ENCODE measurements at regions not wholly inside any gene's neighbourhood (a gene's known extent, or its start where the extent isn't known, plus 50 kb on each side); places are given as distances from the start of the nearest gene placed in this dataset.
"Not testable (repeated sequence)": the region's sequence is repeated elsewhere in the genome, so short reads cannot be mapped to it uniquely, and the experiment has no call there.

GRCh38 chr20:29320216-29320949 is 1937.1 kb upstream of the DEFB115 start:
- DNase-seq: not testable (repeated sequence)

- DNase-seq: not testable (repeated sequence)
Observed at GRCh38 chr20:29323631-29324515, 1933.6 kb upstream of the DEFB115 start.

- DNase-seq: not testable (repeated sequence)
Observed at GRCh38 chr20:29324516-29325303, 1932.8 kb upstream of the DEFB115 start.

DNA sequence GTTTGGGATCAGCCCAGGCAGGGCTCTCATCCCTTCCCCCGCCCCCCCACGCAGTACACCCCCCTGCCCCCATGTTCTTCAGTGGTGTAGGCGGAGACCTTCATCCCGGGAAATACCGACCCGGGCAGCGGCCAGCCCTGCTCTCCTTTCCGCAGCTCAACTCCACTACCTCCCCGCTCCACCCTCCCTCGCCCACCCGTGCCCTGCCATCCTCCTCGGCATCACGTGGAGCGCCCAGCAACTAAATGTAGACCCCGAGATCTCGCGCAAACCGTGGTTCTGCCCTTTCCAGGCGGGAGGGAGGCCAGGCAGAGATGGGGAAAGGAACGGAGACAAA is 1932.2 kb upstream of the DEFB115 start:
- DNase-seq: no peak

- DNase-seq: not testable (repeated sequence)
Observed at GRCh38 chr20:29325781-29326180, 1931.7 kb upstream of the DEFB115 start.

GRCh38 chr20:29326376-29327070 is 1930.9 kb upstream of the DEFB115 start:
- no peak for DNase-seq

- DNase-seq: peak in 1 of 2 donors; percentile 33
Observed at GRCh38 chr20:29327600-29328420, 1929.7 kb upstream of the DEFB115 start.

- not testable (repeated sequence) for DNase-seq
Observed at GRCh38 chr20:29330429-29331115, 1926.9 kb upstream of the DEFB115 start.

DNA sequence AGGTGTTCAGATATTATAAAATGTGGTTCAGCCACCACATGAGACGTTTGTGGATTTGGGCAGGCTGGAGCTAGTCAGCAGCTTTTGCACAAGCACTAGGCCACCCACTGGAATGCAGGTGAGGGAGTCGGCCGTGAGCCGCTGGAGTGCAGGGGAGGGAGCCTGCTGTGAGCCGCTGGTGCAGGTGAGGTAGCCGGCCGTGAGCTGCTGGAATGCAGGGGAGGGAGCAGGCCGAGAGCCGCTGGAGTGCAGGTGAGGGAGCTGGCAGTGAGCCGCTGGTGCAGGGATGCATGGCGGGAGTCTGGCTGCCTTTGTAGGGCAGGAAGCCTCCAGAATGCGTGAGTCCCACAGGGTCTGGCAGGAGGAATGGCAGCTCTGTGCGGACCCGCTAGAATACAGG is 1907.6 kb upstream of the DEFB115 start:
- DNase-seq: no peak

DNA sequence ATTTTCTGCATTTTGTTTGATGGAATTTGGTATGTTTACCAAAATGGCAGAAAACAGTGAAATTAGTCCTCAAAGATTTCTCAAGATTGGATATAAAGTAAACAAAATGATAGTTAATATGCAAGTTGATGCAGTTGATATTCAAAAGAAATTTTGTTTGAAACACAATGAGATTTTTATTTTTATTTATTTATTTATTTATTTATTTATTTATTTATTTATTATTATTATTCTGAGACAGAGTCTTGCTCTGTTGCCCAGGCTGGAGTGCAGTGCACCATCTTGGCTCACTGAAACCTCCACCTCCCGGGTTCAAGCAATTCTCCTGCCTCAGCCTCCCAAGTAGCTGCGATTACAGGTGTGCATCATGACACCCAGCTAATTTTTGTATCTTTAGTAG is 1881.5 kb upstream of the DEFB115 start:
- DNase-seq: not testable (repeated sequence)

DNA sequence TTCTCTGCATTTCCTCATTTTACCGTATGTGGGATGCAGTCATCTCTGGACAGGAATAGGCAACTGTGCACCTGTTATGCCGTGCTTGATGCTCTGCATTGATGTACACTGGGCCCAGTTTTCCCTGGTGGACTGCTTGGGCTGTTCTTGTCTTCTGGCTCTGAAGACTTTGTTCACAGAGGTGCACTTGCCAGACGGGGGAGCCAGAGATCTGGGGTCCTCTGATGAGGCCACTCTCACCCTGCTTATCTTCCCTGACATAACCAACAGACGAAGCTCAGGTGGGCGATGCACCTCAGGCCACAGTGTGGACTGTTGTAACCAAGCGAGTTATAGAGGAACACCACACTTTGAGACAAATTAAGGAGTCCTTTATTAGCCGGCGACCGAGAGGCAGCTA is 1864.6 kb upstream of the DEFB115 start:
- DNase-seq: not testable (repeated sequence)

- no peak for DNase-seq
Observed at GRCh38 chr20:29408034-29408695, 1849.3 kb upstream of the DEFB115 start.

DNA sequence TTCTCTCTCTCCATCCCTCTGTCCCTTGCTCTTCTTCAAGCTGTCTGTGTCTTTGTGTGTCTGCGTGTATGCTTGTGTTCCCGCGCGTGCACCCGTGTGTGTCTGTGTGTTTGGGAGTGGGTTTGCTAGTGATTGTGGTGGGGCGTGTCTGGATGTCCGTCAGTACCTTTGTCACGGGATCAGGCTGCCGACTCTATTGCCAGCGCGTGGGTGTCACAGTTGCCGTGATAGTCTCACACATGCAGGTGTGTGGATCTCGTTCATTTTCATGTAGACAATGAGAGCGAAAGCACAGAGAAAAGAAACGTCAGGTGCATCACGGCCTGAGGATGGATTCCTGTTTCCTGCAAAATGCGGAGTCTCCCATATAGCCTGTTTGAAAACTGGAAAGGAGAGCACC is 1848.8 kb upstream of the DEFB115 start:
- DNase-seq: not testable (repeated sequence)

- not testable (repeated sequence) for DNase-seq
Observed at GRCh38 chr20:29409160-29409689, 1848.2 kb upstream of the DEFB115 start.

DNA sequence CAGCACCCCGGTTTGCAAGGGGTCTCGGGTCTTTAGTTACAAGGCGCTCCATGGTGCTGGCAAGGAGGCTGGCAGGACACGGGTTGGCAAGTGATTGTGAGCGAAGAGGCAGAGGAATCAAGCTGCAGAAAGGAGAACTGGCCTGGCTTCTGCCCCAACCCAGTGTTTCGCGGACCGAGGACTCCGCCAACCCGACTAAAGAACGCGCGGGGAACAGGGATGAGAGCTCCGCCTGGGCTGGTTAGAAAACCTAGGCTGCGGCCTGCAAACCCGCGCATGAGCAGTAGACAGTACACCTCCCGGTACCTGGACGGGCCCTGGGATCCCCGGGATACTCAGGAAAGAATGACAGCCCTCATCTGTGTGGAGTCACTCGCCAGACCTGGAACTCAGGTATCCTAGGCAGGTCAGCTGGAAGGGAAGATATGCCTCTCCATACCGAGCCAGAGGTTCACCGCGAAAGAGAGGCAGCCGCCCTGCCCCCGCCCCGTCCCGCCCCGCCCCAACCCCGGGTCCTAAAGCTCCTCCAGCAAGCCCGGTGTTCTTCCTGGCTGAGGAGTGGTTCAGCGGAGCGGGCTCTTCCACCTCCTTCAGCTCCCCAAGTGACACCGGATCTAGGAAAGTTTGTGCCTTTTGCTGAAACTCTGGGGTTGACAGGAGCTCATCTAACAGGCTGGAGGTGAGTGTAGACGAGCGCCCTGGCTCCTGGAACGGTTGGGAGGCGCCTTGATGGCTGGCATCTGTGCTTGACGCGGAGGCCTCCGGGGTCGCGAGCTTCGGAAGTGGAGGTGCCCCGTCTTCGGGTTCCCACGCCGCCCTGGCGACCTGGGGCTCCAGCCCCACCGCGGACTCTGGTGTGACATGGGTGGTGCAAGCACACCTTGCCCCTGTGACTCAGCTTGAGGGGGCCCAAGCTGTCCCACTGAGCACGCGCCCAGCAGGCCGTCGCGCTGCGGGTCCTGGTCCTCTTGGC is 1847.3 kb upstream of the DEFB115 start:
- no peak for DNase-seq

DNA sequence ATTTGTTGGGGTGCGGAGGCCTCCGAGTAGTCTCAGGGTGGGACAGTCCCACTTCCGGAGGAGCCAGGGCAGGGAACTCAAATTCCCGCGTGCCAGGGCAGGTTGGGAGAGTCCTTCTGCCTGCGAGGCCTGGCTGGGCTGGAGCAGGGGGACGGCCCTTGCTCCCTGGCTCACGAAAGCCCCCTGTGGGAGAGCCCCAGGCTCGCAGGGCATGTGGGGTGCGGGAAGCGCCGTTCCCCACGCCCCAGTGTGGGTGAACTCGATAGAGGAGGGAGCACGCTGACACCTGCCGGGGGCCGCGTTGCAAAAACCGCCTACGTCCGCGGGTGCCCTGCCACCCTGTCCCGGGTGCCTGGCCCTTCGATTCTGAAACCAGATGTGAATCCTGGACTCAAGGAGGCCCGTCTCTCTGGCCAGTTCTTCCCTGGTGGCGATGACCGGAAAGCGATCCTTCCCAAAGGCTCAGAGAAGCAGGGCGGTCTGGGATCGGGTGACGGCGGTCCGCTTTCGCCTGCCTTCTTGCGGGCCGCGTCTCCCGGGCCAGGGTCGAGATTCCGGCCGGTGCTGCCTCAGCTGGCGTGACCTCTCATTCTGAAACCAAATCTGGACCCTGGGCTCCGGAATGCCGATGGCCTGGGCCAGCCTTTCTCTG is 1846.5 kb upstream of the DEFB115 start:
- no peak for DNase-seq

DNA sequence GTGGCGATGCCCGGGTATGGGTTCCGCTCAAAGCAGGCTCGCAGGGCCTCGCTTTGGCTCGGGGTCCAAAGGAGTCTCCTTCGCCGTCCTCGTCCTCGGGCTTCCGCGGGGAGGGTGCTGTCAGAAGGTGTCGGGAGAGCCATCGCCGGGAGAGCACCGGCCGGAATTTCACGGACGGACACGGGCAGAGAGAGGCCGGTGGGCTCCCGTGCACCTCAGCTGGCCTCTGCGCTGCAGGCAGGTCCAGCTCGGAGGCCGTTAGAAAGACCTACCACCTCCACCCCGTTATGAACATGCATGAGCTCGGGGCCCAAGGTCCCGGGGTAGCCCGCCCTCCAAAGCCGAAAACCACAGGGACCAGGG is 1846.0 kb upstream of the DEFB115 start:
- DNase-seq: not testable (repeated sequence)

GRCh38 chr20:29419378-29419777 is 1838.1 kb upstream of the DEFB115 start:
- no peak for DNase-seq

All from CD4-positive, alpha-beta T cell treated with Interleukin-1 beta for 1 hour (primary cell).